ENCODE measurements at regions not wholly inside any gene's neighbourhood (a gene's known extent, or its start where the extent isn't known, plus 50 kb on each side); places are given as distances from the start of the nearest gene placed in this dataset.

GRCh38 chr6:163897669-163898068 lies 483.2 kb downstream of the QKI start:
- no peak for TF ChIP-seq POLR2AphosphoS5 (IDR thresholded peaks at IDR 0.05; ENCODE audit: borderline replicate concordance, low read depth, low read length)
- no peak for TF ChIP-seq EZH2 (IDR thresholded peaks at IDR 0.05)
